ENCODE measurements at regions not wholly inside any gene's neighbourhood (a gene's known extent, or its start where the extent isn't known, plus 50 kb on each side); places are given as distances from the start of the nearest gene placed in this dataset.
A peak's percentile ranks its signal among the peaks of the same experiment; 100 is the strongest.

- peak overlapping the region; percentile 73 for H3K27ac Mint-ChIP-seq
- peaks cover 11% of the 10 kb centered on the region for H3K4me1 Mint-ChIP-seq
Measured at GRCh38 chr14:71711125-71711524, 221.1 kb upstream of the RGS6 start.

GRCh38 chr14:71711619-71712018 lies 220.6 kb upstream of the RGS6 start:
- POLR2A ChIA-PET: no interaction called here
- peak overlapping the region; percentile 5; the same call in 1 of the 2 replicates for H3K27ac Mint-ChIP-seq
- peaks cover 19% of the 10 kb centered on the region for H3K36me3 Mint-ChIP-seq
- CTCF ChIA-PET: interaction anchor here (1.1 to 2.0 kb wide), 2 partner anchors 9 to 144 kb away, joined by 3 to 13 read pairs; no protein-coding TSS in a partner anchor
- ATAC-seq (no peak), DNase-seq (ENCODE audit: low spot score) (no peak)
- peaks cover 11% of the 10 kb centered on the region for H3K4me1 Mint-ChIP-seq
- no peak overlapping the region for H3K4me3 Mint-ChIP-seq
- no peaks in the 10 kb centered on the region for H3K27me3 Mint-ChIP-seq (ENCODE audit: low read depth)
- H3K9me3 Mint-ChIP-seq: no peaks in the 10 kb centered on the region
- TF ChIP-seq NFATC4 (CRISPR knock-in tag; IDR thresholded peaks at IDR 0.05) (no peak), ZMAT4 (CRISPR knock-in tag; IDR thresholded peaks at IDR 0.05) (no peak), SMAD3 (CRISPR knock-in tag; IDR thresholded peaks at IDR 0.05; ENCODE audit: borderline replicate concordance) (no peak), ARID4B (CRISPR knock-in tag; IDR thresholded peaks at IDR 0.05; ENCODE audit: borderline replicate concordance) (no peak), PREB (CRISPR knock-in tag; IDR thresholded peaks at IDR 0.05; ENCODE audit: borderline replicate concordance) (no peak), FOXJ3 (CRISPR knock-in tag; IDR thresholded peaks at IDR 0.05; ENCODE audit: borderline replicate concordance) (no peak), ZNF416 (CRISPR knock-in tag; IDR thresholded peaks at IDR 0.05) (no peak), ZBTB43 (CRISPR knock-in tag; IDR thresholded peaks at IDR 0.05) (no peak), FOXP1 (CRISPR knock-in tag; IDR thresholded peaks at IDR 0.05; ENCODE audit: borderline replicate concordance) (no peak)

More at GRCh38 chr14:71711125-71711524, 221.1 kb upstream of the RGS6 start:
- Mint-ChIP-seq H3K4me3 (no peak overlapping the region), H3K36me3 (peaks cover 19% of the 10 kb centered on the region), H3K27me3 (ENCODE audit: low read depth) (no peaks in the 10 kb centered on the region), H3K9me3 (no peaks in the 10 kb centered on the region)
- ATAC-seq: no peak
- CTCF ChIA-PET: interaction anchor here (1.1 to 2.0 kb wide), 2 partner anchors 9 to 145 kb away, joined by 3 to 13 read pairs; no protein-coding TSS in a partner anchor
- DNase-seq (ENCODE audit: low spot score): no peak
- POLR2A ChIA-PET: no interaction called here
- TF ChIP-seq ZNF317 (CRISPR knock-in tag; IDR thresholded peaks at IDR 0.05; ENCODE audit: borderline replicate concordance, low read depth) (no peak), PRRX2 (CRISPR knock-in tag; IDR thresholded peaks at IDR 0.05) (no peak), KAT7 (CRISPR knock-in tag; IDR thresholded peaks at IDR 0.05; ENCODE audit: borderline replicate concordance) (no peak), ZNF232 (CRISPR knock-in tag; IDR thresholded peaks at IDR 0.05) (no peak), E2F5 (CRISPR knock-in tag; IDR thresholded peaks at IDR 0.05) (no peak), GRHL2 (CRISPR knock-in tag; IDR thresholded peaks at IDR 0.05; ENCODE audit: insufficient replicate concordance, severe bottlenecking) (no peak), CTCF (IDR thresholded peaks at IDR 0.05) (no peak), ZNF425 (CRISPR knock-in tag; conservative IDR thresholded peaks at IDR 0.05) (no peak), TEAD1 (CRISPR knock-in tag; IDR thresholded peaks at IDR 0.05) (no peak)

Data from WTC11 (cell line).